Activated CD8-positive, alpha-beta memory T cell treated with anti-CD3 and anti-CD28 coated beads, Interleukin-2, amount 50 U/mL, for 1 hour (primary cell): ENCODE measurements at regions not wholly inside any gene's neighbourhood (a gene's known extent, or its start where the extent isn't known, plus 50 kb on each side); places are given as distances from the start of the nearest gene placed in this dataset.
"Not testable (repeated sequence)": the region's sequence is repeated elsewhere in the genome, so short reads cannot be mapped to it uniquely, and the experiment has no call there.

Experiments used
- DNase-seq: peaks from one replicate; pipeline ENCODE4 v3.0.0-alpha.2; 2020; ENCODE audit errors: extremely low read depth

DNA sequence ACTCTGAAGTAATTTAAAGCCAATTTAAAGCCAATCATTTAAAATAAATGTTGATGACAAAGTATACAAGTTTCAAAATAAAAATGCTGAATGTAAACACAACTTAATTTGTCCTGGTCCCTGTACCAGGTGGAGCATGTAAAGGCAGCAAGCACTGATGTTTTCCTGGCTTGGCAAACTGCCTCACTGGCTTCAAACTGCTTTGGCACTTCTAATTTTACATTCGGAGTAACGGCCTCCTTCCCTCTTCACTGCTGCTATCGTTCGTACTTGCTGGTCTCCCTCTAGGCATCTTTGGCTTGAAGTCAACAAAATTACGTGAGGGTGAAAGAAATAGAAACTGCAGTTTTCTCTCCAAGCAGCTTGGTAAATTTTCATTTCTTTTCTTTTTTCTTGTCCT lies 287.9 kb downstream of the LTN1 start:
- no peak for DNase-seq

GRCh38 chr21:28703861-28704260 lies 288.8 kb downstream of the LTN1 start:
- no peak for DNase-seq

- DNase-seq: no peak
Observed at GRCh38 chr21:28699596-28700259, 292.9 kb downstream of the LTN1 start.

- no peak for DNase-seq
Observed at GRCh38 chr21:28699186-28699585, 293.5 kb downstream of the LTN1 start.

DNA sequence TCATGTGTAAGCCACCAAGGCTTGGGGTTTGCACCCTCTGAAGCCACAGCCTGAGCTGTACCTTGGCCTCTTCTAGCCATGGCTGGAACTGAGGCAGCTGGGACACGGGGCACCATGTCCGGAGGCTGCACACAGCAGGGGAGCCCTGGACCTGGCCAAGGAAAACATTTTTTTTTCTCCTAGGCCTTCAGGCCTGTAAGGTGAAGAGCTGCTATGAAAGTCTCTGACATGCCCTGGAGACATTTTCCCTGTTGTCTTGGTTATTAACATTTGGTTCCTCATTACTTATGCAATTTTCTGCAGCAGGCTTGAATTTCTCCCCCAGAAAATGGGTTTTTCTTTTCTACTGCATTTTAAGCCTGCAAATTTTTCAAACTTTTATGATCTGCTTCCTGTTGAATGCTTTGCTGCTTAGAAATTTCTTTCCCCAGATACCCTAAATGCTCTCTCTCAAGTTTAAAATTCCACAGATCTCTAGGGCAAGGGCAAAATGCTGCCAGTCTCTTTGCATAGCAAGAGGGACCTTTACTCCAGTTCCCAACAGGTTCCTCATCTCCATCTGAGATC lies 295.8 kb downstream of the LTN1 start:
- DNase-seq: no peak

DNA sequence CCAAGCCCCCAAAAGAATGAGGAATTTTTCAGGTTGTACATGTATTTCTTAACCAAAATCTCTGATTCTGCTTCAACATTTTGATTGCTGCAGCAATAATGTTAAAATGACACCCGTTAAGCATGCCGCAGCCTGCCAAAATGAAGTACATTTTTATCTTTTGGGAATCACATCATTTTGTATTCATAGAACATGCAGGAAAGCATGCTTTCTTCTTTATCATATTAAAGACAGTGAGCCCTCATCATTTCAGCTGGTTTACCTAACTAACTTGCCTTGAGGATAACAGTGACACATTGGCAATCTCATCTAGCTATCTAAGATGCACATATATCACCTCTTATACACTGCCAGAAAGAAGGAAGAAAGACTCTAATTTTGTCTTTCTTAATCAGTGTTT lies 299.2 kb downstream of the LTN1 start:
- no peak for DNase-seq

DNA sequence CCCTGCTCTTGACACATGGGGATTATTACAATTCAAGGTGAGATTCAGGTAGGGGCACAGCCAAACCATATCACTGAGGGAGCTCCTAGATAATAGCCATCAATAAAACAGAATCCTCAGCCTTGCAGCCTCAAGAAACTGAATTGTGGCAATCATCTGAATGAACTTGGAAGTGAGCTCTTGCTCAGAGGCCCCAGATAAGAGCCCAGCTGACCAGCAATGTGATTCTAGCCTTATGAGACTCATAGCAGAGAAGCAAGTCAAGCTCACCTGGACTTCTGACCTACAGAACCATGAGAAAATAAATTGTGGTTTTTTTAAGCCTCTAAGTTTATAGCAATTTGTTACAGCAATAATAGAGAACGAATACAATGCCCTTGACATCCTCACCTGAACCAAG lies 302.5 kb downstream of the LTN1 start:
- DNase-seq: no peak

DNA sequence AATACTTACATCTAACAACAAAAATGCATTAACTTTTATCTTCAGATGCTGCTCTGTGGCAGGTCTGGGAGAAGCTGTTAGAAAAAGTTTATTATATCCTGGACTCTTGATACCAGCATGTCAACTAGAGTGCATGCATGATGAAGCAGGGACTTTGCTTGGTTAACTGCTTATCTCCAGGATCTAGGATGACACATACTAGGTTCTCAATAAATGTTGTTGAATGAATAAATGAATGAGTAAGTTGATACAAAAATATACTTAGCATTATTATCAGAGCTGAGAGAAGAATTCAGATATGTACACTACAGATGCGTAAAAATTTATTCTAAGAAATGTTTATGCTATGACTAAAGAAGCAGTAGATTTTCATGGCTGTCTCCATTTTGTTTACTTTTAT lies 304.3 kb downstream of the LTN1 start:
- no peak for DNase-seq

DNA sequence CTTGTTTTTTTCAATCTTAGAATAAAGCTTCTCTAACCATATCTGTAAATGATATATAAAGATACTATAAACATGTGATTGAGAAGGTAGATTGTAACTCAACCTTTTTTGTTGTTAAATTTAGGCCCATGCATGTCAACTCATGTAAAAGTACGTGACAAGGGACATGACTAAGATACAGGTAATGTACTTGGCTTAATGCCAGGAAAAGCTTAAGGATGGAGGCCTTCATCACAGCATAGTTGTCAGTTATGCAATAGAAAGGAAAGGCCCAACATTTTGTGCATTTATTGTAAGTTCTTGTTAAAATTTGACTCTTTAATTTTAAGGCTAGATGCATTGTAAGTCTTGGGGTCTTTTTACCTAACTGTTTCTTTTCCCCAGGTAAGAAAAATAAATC lies 305.1 kb downstream of the LTN1 start:
- no peak for DNase-seq

- no peak for DNase-seq
Observed at GRCh38 chr21:28683982-28684752, 308.5 kb downstream of the LTN1 start.

DNA sequence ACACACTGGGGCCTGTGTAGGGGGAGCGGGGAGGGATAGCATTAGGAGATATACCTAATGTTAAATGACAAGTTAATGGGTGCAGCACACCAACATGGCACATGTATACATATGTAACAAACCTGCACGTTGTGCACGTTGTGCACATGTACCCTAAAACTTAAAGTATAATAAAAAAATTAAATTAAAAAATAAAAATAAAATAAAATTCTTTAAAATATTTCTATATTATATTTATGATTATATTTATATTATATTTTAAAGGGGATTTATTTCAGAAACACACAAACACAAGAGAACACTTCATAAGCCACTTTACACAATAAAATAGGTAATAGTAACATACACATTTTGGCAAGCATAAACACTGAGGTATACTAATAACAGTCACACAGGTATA lies 309.8 kb downstream of the LTN1 start:
- DNase-seq: not testable (repeated sequence)

DNA sequence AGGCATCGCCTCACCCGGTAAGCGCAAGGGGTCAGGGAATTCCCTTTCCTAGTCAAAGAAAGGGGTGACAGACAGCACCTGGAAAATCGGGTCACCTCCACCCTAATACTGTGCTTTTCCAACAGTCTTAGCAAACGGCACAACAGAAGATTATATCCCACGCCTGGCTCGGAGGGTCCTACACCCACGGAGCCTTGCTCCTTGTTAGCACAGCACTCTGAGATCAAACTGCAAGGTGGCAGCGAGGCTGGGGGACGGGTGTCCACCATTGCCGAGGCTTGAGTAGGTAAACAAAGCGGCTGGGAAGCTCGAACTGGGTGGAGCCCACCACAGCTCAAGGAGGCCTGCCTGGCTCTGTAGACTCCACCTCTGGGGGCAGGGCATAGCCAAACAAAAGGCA lies 315.6 kb downstream of the LTN1 start:
- DNase-seq: not testable (repeated sequence)

- no peak for DNase-seq
Observed at GRCh38 chr21:28675331-28676041, 317.2 kb downstream of the LTN1 start.

- no peak for DNase-seq
Observed at GRCh38 chr21:28674763-28675162, 317.9 kb downstream of the LTN1 start.

- no peak for DNase-seq
Observed at GRCh38 chr21:28671549-28672195, 321.0 kb downstream of the LTN1 start.

DNA sequence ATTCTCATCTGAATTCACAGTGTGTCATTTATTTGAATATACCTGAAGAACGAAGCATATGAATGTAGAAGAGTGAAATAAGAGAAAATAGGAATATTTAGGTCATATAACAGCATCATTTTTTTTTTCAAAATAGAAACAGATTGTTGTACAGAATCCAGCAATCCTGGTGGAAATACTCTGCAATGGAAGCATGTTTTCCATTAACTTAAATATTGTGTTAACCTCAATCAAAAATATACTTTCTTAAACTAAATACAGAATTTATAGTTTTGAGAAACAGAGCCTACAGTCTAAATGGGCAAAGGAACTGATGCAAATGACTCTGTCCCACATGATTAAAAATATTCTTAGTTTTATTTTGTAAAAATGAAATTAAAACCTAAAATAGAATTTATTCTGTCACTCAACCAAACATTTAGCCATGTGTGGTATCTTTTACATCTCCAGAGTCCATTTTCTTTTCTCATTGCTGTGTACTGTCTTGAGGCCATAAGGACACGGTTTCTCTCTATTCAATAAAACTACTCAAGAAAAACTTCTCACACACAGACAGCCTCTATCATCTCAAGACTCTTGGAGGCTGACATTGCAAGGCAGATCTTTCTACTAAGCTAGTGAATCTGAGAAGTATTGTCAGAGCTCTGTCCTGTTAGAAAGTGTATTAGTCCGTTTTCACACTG lies 322.6 kb downstream of the LTN1 start:
- no peak for DNase-seq

DNA sequence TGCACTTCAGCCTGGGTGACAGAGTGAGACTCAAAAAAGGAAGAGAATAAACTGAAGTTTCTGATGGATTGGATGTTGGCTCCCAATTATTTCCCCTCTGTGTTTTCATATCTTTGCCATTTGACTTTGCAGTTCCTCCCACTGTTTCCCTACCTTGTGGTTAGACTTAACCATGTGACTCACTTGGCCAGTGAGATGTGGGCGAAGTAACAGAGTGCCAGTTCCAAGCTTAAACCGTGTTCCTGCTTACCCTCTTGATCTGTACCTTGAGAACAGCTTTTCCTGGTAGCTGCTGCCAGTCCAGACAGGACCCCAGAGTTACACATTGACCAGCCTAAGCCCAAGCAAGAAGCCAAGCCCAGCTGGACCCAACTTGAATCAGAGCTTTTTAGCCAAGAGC lies 323.4 kb downstream of the LTN1 start:
- no peak for DNase-seq

GRCh38 chr21:28663754-28664153 lies 328.9 kb downstream of the LTN1 start:
- no peak for DNase-seq

GRCh38 chr21:28663111-28663693 lies 329.5 kb downstream of the LTN1 start:
- no peak for DNase-seq

DNA sequence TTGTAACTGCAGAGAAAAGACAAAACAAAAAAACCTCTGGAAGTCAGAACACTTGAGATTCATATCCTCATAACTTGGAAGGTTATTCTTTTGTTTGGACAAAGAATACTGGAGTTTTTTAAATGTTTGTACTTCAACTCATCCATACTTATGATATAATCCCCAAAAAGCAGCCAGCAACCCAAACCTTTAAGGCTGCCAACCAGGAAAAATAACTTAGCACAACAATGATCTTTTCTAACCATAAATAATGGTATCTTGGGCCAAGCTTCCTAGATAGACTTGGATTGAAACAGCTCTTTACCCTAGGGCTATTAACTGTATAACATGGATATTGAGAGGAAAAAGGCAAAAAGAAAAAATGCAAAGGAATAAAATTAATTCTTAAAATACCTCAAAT lies 335.1 kb downstream of the LTN1 start:
- no peak for DNase-seq

DNA sequence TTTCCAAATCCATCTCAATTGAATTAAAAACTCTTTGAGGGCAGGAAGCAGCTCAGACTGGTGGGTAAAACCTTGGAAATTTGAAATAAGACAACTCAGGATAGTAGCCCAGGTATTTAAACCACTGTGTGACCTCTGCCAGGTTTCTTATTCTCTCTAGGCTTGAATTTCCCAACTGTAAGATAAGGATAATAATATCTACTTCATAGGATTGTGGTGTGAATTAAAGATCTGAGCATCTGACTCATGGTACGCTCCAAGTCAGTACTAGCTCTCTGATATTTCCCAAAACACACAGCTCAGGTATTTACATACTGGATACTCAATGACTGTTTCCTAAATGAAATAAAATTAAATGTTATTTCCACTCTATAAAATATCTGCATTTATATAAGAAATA lies 337.2 kb downstream of the LTN1 start:
- no peak for DNase-seq
